ENCODE measurements at regions not wholly inside any gene's neighbourhood (a gene's known extent, or its start where the extent isn't known, plus 50 kb on each side); places are given as distances from the start of the nearest gene placed in this dataset.

DNA sequence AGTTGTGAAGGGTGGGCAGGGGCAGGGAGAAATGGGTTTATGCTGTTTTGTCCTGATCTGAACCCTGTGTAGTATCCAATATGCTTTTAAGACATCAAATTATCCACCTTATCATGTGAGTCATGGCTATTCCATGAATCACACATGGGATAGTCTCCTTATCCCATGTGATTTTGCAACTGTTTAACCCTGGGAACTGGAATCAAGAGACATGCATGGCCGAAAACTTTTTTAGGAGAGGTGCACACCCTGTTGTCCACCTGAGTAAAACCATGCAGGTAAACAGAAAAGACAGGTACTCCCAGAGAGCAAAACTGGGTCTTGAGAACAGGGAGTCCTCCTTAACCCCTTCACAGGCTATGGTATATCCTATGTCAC lies 490.6 kb upstream of the HS6ST1 start:
- TF ChIP-seq POLR2A (IDR thresholded peaks at IDR 0.05) = no peak
- TF ChIP-seq, protein P1, sequence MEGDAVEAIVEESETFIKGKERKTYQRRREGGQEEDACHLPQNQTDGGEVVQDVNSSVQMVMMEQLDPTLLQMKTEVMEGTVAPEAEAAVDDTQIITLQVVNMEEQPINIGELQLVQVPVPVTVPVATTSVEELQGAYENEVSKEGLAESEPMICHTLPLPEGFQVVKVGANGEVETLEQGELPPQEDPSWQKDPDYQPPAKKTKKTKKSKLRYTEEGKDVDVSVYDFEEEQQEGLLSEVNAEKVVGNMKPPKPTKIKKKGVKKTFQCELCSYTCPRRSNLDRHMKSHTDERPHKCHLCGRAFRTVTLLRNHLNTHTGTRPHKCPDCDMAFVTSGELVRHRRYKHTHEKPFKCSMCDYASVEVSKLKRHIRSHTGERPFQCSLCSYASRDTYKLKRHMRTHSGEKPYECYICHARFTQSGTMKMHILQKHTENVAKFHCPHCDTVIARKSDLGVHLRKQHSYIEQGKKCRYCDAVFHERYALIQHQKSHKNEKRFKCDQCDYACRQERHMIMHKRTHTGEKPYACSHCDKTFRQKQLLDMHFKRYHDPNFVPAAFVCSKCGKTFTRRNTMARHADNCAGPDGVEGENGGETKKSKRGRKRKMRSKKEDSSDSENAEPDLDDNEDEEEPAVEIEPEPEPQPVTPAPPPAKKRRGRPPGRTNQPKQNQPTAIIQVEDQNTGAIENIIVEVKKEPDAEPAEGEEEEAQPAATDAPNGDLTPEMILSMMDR (IDR thresholded peaks at IDR 0.05) = no peak
